HepG2 (cell line): ENCODE measurements at regions not wholly inside any gene's neighbourhood (a gene's known extent, or its start where the extent isn't known, plus 50 kb on each side); places are given as distances from the start of the nearest gene placed in this dataset.

Experiments
- ATAC-seq: fragments of 200-7000 bp; cut with Tn5 transposase; 3 replicates; pipeline ENCODE4 v1.9.1; 2020; ENCODE audit warnings: mild to moderate bottlenecking, moderate library complexity
- BruUV-seq: library from RNA; stranded (reverse); fragments of 400-500 nt; replicated peaks from 2 replicates; lab custom pipeline; 2021; lab: Mats Ljungman, UMichigan
- CTCF ChIA-PET: fragments of 300-600 bp; formaldehyde crosslinking; extraction: SDS; loops from one replicate; lab custom pipeline; 2021; ENCODE audit warnings: low total read pairs, inconsistent platforms, low intra/inter-chr PET ratio; lab: Yijun Ruan, JAX
- POLR2A ChIA-PET: fragments of 350-600 bp; sonication (Branson Sonifier 250); formaldehyde crosslinking; loops from one replicate; lab custom pipeline; 2020; ENCODE audit warnings: antibody characterized with exemption, inconsistent platforms; lab: Yijun Ruan, JAX
- DNase-seq: peaks from one replicate; pipeline ENCODE4 v3.0.0-alpha.2; 2015; ENCODE audit warnings: low spot score
- FAIRE-seq: peaks from 3 replicates; lab custom pipeline; 2011; peaks lifted over from hg19 to GRCh38; lab: Jason Lieb, UNC
- H2AFZ ChIP-seq: one replicate; pipeline ENCODE4 v1.6.1; 2011; ENCODE audit warnings: low read length, inconsistent platforms
- H3K27ac ChIP-seq: fragments of 300-600 bp; 3 replicates; pipeline ENCODE4 v1.8.0; 2011; ENCODE audit warnings: mixed run types, mild to moderate bottlenecking, mixed read lengths, low read length, inconsistent platforms; ENCODE audit not compliant: insufficient read depth; ENCODE audit errors: extremely low read length
- H3K27me3 ChIP-seq, 2 experiments: fragments of 200-600 bp in 1 of 2; 2 replicates in 1 of 2; 3 replicates in 1 of 2; pipeline versions ENCODE4 v1.6.0 to v1.8.0; 2011; ENCODE audit warnings: low read length in 2 of 2, mild to moderate bottlenecking in 2 of 2, moderate library complexity in 2 of 2, inconsistent platforms in 1 of 2; ENCODE audit not compliant: insufficient read depth in 2 of 2, control insufficient read depth in 1 of 2
- H3K36me3 ChIP-seq, 2 experiments: fragments of 200-600 bp in 1 of 2; replicated peaks in 1 of 2; 2 replicates in 1 of 2; 3 replicates in 1 of 2; pipeline versions ENCODE4 v1.5.1 to v1.8.0; 2011; ENCODE audit warnings: low read length in 2 of 2, inconsistent platforms in 1 of 2; ENCODE audit not compliant: insufficient read depth in 2 of 2, control insufficient read depth in 1 of 2
- H3K4me1 ChIP-seq: 2 replicates; pipeline ENCODE4 v1.5.1; 2012; ENCODE audit warnings: low read length, inconsistent platforms; ENCODE audit not compliant: insufficient read depth
- H3K4me2 ChIP-seq: 2 replicates; pipeline ENCODE4 v1.6.0; 2011; ENCODE audit warnings: low read depth, low read length, inconsistent platforms
- H3K4me3 ChIP-seq, 3 experiments: fragments of 200-600 bp in 1 of 3; sonication (generic), shearing (Covaris generic) in 1 of 3; replicated peaks in 1 of 3; 2 replicates each; pipeline ENCODE4 v1.5.1; 2011 to 2016; ENCODE audit warnings: low read length in 3 of 3, inconsistent platforms in 2 of 3, low read depth in 2 of 3, mild to moderate bottlenecking in 2 of 3, control low read depth in 1 of 3, mixed read lengths in 1 of 3; ENCODE audit not compliant: insufficient read depth in 1 of 3
- H3K79me2 ChIP-seq: one replicate; pipeline ENCODE4 v1.6.1; 2011; ENCODE audit warnings: low read length, inconsistent platforms; ENCODE audit not compliant: insufficient read depth
- H3K9ac ChIP-seq: 2 replicates; pipeline ENCODE4 v1.6.0; 2011; ENCODE audit warnings: mild to moderate bottlenecking, low read depth, low read length, inconsistent platforms; ENCODE audit not compliant: insufficient read depth
- H3K9me3 ChIP-seq: 2 replicates; pipeline ENCODE4 v1.5.1; 2012; ENCODE audit warnings: mild to moderate bottlenecking, low read length
- H4K20me1 ChIP-seq: 2 replicates; pipeline ENCODE4 v1.6.0; 2011; ENCODE audit warnings: inconsistent platforms, mild to moderate bottlenecking, low read length, moderate library complexity; ENCODE audit not compliant: insufficient read depth
- CENPT ChIP-seq: sonication (generic); formaldehyde crosslinking; IDR thresholded peaks from 2 replicates; pipeline ENCODE4 v1.8.0; 2022; ENCODE audit warnings: low read depth, mild to moderate bottlenecking, moderate library complexity, missing genetic modification reagents
- MAFF ChIP-seq: IDR thresholded peaks from 2 replicates; pipeline ENCODE4 v1.6.1; 2011; ENCODE audit warnings: low read depth, low read length, improper control_type of control experiment
- ZNF770 ChIP-seq: sonication (generic); formaldehyde crosslinking; IDR thresholded peaks from 2 replicates; pipeline ENCODE4 v1.5.0; 2020; ENCODE audit warnings: mild to moderate bottlenecking, missing genetic modification reagents
- ZZZ3 ChIP-seq: sonication (generic); formaldehyde crosslinking; IDR thresholded peaks from 2 replicates; pipeline ENCODE4 v1.4.0; 2020; ENCODE audit warnings: missing genetic modification reagents, mild to moderate bottlenecking, borderline replicate concordance
- WGBS: methylation state at CpG from one replicate; pipeline ENCODE4 v1.1.6; 2017; ENCODE audit warnings: low lambda C conversion rate; 5-methylcytosine and 5-hydroxymethylcytosine counted together
- in situ Hi-C: cut with HindIII; loops from 2 replicates; pipeline ENCODE4 v1.10.0; 2017; ENCODE audit warnings: low pct_unique_long_range_greater_than_20kb; ENCODE audit not compliant: extremely low pct_ligation_motif_present
- intact Hi-C: fragments of 100-400 bp; cut with micrococcal nuclease; formaldehyde crosslinking; loops from one replicate; pipeline ENCODE4 v1.10.0; 2022; ENCODE audit not compliant: unreplicated experiment

GRCh38 chr14:26180221-26180620 lies 417.6 kb downstream of the NOVA1 start:
- 0 out of 2 replicates have a peak, but pooled peaks have one; percentile 3 for TF ChIP-seq MAFF
- TF ChIP-seq CENPT (CRISPR knock-in tag) = no peak
- TF ChIP-seq, all 625 proteins: peak for 1
- no TSS peak for BruUV-seq
- intact Hi-C loops (no loop called here), in situ Hi-C loops (no loop called here)
- no peak for FAIRE-seq
- H3K79me2 ChIP-seq = no peaks in the 10 kb centered on the region
- no peaks in the 10 kb centered on the region for H3K36me3 ChIP-seq
- no peaks in the 10 kb centered on the region for H3K27me3 ChIP-seq
- no peak overlapping the region for H3K9ac ChIP-seq
- 3% methylated on average over 2 of the region's 2 CpGs for WGBS
- no peak for DNase-seq
- H2AFZ ChIP-seq = no peak overlapping the region
- no peaks in the 10 kb centered on the region for H4K20me1 ChIP-seq
- no peak overlapping the region for H3K4me3 ChIP-seq
- POLR2A ChIA-PET = no interaction called here
- H3K27ac ChIP-seq = no peak overlapping the region
- H3K4me1 ChIP-seq = no peaks in the 10 kb centered on the region
- peaks cover 80% of the 10 kb centered on the region for H3K9me3 ChIP-seq
- ATAC-seq = no peak
- no peak overlapping the region for H3K4me2 ChIP-seq
- CTCF ChIA-PET = no interaction called here

- CTCF ChIA-PET = no interaction called here
- no peak overlapping the region for H3K9ac ChIP-seq
These were observed 422.2 kb downstream of the NOVA1 start for GRCh38 chr14:26175658-26176057.

More at GRCh38 chr14:26175658-26176057, 422.2 kb downstream of the NOVA1 start:
- intact Hi-C loops = no loop called here
- Histone ChIP-seq H3K36me3 (no peaks in the 10 kb centered on the region), H2AFZ (no peak overlapping the region), H3K27me3 (no peaks in the 10 kb centered on the region), H3K27ac (no peak overlapping the region), H3K4me1 (no peaks in the 10 kb centered on the region), H3K79me2 (no peaks in the 10 kb centered on the region), H3K9me3 (peaks cover 86% of the 10 kb centered on the region), H3K4me2 (no peak overlapping the region), H4K20me1 (no peaks in the 10 kb centered on the region), H3K4me3 (no peak overlapping the region)
- 45% methylated on average over 14 of the region's 14 CpGs for WGBS
- POLR2A ChIA-PET = no interaction called here
- in situ Hi-C loops = no loop called here
- ATAC-seq (no peak), FAIRE-seq (no peak), DNase-seq (no peak)
- TF ChIP-seq ZZZ3 (CRISPR knock-in tag) (no peak), ZNF770 (CRISPR knock-in tag) (no peak)
- BruUV-seq = no TSS peak
